HG02973 (cell line): ENCODE measurements at regions not wholly inside any gene's neighbourhood (a gene's known extent, or its start where the extent isn't known, plus 50 kb on each side); places are given as distances from the start of the nearest gene placed in this dataset.

Experiments
- ATAC-seq: cut with Tn5 transposase; IDR thresholded peaks from one replicate; pipeline ENCODE4 v1.9.1; 2021; ENCODE audit warnings: moderate library complexity; ENCODE audit not compliant: unreplicated experiment

DNA sequence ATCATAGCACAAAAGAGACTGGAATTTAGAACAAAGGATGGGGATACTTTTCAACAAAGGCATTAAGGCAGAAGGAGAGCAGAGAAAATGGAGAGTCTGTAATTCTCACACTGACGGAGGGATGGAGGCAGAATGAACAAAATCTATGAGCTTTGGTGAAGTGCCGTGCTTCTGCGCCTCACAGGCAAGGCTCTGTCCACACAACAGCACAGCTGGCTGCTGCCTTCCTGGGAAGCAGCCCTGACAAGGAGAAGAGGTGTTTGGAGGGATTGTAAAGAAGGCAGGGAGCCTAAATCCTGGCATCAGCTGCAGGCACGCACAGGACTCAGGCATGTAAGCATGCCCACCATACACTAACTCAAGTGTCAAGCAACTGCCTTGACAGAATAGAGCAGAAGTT is 485.2 kb upstream of the KIF2A start:
- ATAC-seq, result no peak

DNA sequence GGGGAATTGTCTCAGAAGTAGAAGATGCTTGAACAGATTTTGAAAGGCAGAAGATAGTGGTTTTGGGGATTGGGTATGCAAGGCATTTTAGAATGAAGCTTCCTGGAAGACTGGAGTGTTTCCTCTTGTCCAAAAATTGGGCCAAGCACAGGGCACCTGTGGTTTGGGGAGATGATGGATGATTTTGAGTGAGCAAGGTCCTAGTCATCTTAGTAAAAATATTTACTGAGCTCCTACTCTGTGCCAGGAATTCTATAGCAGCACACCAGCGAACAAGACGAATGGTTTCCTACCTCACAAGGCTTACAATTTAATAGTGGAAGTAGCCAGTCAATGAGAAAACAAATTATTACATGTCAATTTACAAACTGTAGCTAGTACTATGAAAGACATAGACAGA is 484.4 kb upstream of the KIF2A start:
- no peak for ATAC-seq

DNA sequence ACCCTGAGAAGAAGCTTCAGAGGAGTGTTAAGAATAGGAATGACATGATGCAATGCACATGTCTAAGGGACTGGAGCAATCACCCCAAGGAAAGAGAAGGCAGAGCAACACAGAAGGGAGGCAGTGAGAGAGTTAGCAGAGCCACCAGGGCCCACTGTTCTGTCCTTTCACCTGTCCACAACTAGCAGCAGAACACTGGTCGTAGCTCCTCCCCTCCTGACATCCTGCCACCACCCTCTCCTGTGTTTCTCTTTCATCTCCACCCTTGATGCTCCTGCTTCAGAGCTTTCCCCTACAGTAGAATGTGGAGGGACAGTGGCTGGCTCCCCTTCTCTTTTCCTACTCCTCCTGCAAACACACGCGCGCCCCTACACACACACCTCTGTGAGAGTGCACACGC is 483.4 kb upstream of the KIF2A start:
- no peak for ATAC-seq

DNA sequence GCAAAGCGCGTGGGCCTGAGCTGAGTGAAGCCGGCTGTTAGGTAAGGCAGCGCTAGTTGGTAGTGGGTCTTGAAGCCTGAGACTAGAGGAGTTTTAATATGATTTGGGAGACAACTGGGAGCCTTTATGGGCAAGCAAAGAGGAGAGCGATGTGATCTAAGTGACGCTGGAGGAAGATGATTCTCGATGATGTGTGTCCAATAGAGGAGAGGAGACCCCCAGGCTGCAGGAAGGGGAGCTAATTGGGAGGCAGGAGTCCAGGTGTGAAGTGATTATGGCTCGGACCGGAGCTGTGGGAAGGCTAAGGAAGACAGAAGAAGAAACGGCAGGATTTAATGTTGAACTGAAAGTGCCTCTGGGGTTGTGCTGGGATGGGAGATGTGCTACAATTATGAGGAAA is 482.9 kb upstream of the KIF2A start:
- no peak for ATAC-seq

DNA sequence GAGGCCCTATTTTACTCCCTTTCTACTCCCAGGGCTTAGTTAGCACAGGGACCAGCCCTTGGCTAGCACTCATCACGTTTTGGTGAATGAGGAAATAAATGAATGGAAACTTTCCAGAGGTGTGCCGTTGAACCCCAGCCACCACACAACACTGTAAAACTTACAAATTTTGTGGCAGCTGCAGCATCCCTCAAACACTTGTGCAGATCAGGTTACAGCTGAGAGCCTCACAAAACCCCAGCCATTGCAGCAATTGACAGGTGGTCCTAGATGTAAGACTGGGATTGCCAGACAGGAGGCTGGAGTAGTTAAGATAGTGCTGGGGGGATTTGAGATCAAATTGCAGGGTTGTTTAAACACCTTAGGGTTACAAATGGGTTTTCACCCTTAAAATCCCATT is 482.2 kb upstream of the KIF2A start:
- ATAC-seq, result no peak

DNA sequence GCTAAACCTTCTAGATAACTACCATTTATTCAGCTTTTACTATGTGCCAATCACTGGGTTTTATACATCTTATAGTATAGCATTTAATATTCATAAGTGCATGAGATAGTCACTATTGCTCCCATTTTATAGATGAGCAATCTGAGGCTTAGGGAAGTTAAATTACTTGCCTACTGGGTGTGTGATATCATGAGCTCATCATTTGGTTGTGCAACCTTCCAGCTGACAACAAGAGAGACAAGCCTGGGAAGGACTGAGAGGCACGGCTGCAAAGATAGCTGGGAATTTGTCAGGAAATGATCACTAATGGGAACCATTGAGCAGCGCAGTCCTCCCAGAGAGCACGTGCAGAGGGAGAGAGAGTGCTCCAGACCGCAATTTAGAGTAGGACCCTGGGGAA is 481.6 kb upstream of the KIF2A start:
- ATAC-seq, result no peak

DNA sequence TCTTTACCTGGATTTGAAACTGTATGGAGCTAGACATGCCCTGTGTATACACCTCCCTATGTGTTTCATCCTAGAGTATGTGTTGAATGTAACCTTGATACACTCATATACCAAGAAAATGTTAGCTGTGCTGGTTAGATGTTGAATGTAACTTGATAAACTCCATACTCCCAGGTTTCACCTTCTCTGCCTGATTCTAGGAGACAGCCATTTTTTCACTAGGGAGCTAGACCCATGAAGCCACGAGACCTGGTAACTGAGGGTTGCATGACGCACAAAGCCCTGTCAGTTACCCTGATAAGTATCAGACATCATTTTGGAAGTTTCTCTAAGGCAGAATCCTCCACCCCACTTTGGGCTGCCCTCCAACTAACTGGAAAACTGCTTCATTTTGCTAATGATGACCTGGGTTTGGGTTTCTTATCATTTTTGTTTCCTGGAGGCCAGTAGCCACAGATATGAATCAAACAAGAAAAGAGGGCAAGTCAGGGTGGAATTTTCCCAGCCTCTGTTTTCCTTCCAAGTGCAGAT is 478.5 kb upstream of the KIF2A start:
- ATAC-seq, result no peak

DNA sequence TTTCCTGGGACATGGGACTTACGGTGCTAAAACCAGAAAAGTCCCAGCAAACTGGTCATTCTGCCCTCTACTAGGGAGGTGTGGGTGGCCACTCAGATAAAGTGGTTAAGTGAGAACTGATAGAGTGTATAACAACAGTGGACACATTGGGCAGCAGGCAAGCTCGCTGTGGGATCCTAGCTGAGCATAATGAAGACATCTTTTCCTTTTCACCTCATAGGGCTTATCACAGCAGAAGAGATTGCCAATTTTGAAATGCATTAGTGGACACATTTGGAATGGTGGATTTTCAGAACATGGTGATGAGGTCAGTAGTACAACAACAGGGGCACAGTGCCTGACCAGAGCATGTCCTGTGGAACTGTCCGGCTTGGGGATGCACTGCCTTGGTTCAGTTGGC is 477.1 kb upstream of the KIF2A start:
- no peak for ATAC-seq

DNA sequence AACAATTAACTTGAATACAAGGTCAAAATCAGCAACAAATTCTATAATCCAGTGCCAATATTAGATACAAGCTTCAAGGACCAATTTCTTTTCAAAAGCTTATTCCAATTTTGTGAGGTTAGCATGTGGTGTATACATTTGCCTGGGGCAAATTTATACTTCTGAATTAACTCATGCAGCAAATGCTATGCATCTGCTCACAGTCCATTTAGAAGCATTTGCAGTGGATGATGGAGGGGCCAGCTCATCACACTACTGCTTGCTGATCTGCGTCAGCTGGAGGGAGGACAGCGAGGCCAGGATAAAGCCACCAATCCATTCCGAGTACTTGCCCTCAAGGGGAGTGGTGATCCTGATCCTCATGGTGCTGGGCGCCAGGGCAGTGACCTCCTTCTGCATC is 474.3 kb upstream of the KIF2A start:
- ATAC-seq, result no peak

DNA sequence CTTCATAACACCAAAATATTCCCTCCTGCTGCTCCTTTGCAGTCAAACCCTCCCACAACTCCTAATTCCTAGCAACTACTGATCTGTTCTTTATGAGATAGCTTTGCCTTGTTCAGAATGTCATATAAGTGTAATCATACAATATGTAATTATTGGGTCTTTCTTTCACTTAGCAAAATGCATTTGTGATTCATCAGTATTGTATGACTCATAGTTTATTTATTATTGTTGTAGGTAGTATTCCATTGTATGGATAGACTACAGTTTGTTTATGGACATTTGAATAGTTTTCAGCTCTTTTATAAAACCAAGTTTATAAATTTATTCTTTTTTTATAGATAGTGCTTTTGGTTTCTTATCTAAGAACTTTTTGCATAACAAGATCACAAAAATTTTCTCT is 468.2 kb upstream of the KIF2A start:
- ATAC-seq, result no peak

DNA sequence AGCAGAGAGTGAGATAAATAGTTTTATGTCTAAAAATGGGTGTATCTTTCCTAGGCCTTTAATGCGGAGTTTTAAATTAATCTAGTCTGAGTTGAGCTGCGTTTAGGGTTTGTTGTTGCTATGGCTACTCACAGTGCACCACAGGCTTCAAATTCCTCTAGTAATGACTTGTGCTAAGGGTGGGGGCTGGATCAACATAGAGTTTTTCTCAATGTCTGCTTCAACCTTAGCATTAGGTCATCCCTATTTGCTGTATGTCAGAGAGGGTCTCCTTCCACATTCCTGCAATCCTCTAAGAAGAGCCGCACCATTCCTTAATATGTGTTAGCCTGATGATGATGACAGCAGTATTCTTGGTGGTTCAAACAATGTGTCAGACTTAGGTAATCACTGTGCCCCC is 465.6 kb upstream of the KIF2A start:
- ATAC-seq, result no peak

DNA sequence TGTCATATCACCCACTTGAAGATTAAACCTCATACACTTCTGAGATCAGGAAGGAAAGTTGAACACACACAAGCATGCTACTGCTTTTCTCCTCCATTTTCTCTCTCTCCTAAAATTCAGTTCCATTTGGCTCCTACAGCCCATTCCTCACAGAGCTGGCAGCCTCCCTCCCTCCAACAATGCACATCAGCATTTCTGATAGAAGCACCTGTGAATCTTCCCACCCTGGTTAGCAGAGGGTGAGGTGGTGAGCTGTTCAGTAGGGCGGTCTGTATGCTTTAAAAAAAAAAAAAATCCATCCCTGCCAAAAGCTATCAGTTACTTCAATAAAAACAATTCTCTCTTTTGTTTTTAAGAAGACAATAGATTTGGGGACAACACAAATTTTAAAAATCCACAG is 463.2 kb upstream of the KIF2A start:
- ATAC-seq, result no peak

DNA sequence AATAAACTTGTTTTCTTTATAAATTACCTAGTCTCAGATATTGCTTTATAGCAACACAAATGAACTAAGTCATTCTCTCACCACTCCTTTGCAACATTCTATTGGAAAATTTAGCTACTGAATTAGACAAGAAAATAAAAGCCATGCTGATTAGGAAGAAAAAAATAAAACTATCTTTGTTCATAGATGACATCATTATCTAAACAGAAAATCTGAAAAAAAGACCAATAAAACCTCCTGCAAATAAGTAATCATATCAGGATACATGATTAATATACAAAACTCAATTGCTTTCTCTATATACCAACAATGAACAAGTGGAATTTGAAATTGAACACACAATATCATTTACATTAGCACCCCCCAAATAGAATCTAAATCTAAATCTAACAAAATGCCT is 455.3 kb upstream of the KIF2A start:
- ATAC-seq, result no peak

DNA sequence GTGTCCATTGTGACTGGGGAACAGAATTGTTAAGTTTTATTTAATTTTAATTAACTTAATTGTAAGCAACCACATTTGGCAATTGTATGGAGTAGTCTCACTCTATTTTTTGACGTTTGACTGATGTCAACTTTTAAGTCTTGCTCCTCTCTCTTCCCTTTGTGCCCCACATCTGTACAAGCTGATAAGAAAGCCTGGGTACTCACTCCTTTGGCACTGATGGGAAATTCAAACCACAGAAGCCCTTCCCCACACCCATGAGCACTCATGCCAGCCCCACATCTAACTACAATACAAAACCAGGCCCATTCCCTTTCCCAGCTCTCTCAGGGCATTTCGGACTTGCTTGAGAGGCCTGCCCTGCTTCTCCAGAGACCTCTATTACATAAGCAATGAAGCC is 451.5 kb upstream of the KIF2A start:
- no peak for ATAC-seq

DNA sequence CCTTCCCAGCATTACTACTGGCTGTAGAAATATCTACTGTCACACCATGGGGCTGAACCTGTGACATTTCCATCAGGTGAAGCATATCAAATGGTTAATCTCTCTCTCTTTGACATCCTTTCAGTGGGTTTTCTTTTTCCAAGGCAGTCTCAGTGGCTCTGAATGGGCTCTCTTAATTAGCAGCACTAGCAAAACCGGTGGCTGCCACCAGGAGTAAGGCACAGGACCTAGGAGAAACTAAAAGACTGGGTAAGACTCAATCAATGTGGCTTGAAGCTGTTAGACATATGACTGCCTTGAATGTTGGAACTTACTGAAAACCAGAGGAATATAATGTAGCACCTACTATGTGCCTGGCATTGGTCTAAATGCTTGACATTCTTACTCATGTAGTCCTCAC is 445.0 kb upstream of the KIF2A start:
- no peak for ATAC-seq

DNA sequence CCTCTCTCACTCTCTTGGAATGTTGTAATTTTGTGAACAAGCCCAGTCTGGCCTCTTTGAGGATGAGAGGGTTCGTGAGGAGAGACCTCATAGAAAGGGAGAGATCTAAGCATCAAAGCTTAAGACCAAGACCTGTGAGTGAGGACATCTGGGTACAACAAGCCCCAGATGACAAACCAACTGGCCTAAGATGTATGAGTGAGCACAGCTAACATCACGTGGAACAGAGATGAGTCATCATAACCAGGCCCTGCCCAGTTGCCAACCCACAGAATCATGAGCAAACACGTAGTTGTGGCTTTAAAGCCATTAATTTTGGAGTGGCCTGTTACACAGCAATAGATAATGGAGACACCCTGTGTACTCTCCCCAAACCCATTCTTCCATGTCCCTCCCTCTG is 439.1 kb upstream of the KIF2A start:
- peak; percentile 77 for ATAC-seq

DNA sequence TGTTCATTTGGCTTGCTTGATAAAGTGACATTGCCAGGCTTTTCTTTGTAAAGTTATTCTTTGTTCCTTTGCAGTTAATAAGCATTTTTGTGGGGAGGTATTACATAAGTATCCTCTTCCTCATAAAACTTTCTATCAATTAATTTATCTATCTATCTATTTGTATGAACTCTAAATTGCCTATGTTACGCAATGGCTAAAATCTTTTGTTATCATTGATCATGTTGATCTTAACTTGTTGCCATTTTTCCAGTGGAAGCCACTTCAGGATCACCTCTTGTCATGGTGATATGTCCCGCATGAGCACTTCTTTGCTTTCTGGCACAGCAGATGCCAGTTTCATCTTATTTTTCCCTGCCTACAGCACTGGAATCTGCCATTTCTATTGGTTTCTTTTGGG is 436.7 kb upstream of the KIF2A start:
- ATAC-seq, result no peak

DNA sequence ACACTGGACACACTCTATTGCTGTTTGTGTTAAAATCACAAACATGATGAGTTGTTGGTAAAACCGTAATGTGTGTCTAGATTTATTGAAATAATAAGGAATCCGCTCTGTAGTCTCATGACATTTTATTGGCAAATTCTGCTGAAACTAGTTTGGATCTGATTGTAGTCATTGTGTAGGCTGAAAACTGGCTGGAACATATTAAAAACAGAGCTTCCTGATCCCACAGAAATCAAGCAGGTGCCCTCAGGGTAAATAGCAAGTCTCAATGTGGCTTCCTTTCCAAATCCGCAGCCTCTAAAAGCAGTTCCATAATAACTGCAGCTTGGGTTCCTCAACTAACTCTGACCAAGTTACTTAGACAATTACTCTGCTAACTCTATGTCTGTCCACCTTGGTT is 427.5 kb upstream of the KIF2A start:
- no peak for ATAC-seq

DNA sequence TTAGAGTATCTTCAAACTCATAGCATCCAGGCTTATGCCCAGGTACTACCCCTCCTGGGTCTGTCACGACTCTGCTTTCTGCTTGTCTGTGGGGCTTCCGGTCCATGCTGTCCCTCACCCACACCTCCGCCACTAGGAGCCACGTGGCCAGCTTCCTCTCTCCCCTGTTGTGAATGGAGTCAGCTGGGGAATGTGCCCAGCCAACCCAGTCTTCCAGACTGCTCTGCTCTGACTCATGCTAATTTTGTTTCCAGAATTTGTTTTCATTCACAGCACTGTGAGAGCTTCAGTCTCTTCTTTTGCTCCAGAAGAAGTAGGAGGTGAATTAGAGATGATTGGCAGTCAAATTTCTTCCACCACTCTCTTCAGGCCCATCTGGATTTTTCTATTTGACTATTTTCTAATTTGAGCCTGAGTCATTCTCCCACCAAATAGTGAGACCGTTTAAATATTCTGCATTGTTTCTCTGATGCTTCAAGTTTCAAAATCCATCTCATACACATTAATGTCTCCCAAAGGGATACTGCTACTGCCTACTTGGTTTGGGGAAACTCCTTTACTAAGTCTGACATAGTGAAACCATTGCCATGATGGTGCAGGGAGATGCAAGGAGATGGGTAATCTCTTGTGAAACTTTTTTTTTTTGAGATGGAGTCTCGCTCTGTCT is 424.1 kb upstream of the KIF2A start:
- no peak for ATAC-seq

DNA sequence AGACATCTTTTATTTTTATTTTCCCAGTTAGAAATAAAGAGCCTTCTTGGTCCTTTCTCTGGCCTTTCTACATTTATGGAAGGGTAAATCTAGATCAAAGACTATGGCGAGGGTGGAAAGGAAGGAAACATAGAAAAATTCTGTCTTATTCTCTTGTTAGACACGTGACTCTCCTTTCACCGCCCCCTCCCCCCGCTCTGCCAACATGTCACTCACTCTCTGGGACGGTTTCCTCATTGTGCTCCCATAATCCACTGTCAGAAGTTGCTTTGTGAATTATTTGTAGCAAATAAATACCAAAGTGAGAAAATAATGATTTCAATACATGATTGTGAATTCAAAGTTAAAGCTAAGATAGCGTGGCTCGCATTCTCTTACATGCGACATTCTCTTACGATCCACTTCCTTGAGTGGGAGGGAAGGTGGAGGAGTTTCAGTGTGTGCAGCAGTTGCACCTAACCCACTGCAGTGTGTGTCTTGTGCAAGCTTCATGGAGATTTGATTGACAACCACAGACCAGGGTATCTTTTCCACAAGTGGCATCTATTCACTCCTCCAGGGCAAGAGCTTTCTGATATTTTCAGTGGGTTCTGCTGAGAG is 423.0 kb upstream of the KIF2A start:
- no peak for ATAC-seq

DNA sequence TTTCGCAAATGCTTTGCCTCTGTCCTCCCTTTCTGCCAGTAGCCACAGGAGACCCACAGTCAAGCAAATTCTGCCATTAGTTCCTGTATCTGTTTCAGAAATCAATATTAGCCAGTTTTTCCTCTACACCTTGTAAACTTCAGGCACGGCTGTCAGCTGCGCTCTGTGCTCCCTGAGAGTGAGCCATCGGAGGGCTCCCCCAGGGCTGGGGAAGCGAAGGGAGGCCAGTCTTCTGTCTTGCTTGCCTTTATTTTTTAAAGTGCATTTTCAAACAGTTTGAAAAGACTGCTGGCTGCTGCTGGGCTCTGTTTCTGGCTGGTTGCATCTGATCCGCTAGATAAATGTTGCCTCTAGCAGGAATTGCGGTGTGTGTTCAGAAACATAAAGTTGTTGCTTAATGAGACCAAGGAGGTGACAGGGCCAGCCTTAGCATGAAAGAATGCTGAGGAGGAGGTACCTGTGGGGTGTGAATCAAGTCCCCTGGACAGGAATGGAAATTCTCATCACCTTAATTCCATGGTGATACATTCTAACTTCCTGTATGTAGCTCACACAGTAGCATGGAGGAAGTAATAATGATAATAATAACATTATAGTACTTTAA is 421.7 kb upstream of the KIF2A start:
- ATAC-seq, result no peak

DNA sequence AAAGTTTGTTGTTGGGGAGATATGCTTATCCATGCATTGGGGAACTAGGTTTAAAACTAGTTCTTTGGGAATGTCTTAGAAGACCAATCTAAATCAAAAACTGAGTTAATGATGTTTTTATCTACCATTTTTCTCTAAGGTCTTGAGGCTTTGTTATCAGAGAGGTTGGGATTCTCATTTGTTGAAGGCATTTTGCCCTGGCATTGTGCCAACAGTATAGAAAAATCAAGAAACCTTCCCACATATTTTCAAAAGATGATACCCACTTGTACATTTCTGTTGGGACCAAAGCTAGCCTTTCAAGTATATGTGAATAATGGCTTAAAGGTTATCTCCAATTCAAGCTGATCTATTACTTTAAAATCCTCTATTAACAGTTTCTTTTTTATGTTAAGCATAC is 419.8 kb upstream of the KIF2A start:
- ATAC-seq, result no peak

DNA sequence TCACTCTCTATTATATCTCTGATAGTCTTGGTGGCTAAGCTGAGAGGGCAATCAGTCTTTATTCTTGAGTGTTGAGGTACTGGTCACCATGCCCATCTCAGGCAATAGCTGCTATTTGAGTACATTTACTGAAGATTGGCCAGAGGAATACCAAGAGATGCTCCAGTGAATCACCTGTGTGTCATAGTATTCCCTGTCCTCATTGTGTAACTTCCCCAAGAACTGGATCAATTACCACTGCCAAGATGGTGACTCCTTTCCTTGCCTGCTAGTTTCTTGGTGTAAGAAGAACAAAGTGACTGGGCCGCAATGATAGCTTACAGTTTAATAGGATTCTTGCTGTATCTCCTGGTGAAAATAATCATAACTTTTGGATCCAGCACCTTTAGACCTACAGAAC is 418.7 kb upstream of the KIF2A start:
- no peak for ATAC-seq
